ENCODE measurements at regions not wholly inside any gene's neighbourhood (a gene's known extent, or its start where the extent isn't known, plus 50 kb on each side); places are given as distances from the start of the nearest gene placed in this dataset.

- TF ChIP-seq ZNF622 (IDR thresholded peaks at IDR 0.05) (no peak), TCF3 (IDR thresholded peaks at IDR 0.05; ENCODE audit: borderline replicate concordance, insufficient read depth, low read depth, low read length) (no peak)
Observed at GRCh38 chr9:17882688-17883594, 304.1 kb downstream of the SH3GL2 start (continued).

- CTCF ChIA-PET = interaction anchor here (0.8 kb wide), 1 partner anchor 75 kb away, joined by 3 read pairs; no protein-coding TSS in a partner anchor
Observed at GRCh38 chr9:17888066-17888465, 309.2 kb downstream of the SH3GL2 start.

More at GRCh38 chr9:17888066-17888465, 309.2 kb downstream of the SH3GL2 start:
- TF ChIP-seq IRF3 (IDR thresholded peaks at IDR 0.05) = no peak
- TF ChIP-seq MEF2A (IDR thresholded peaks at IDR 0.05; ENCODE audit: insufficient read depth, low read depth, low read length) = no peak
- TF ChIP-seq TCF3 (IDR thresholded peaks at IDR 0.05; ENCODE audit: borderline replicate concordance, insufficient read depth, low read depth, low read length) = no peak
- TF ChIP-seq ZBTB40 (IDR thresholded peaks at IDR 0.05; ENCODE audit: borderline replicate concordance) = no peak
- TF ChIP-seq RBBP5 (conservative IDR thresholded peaks at IDR 0.05) = no peak
- no peak for TF ChIP-seq ZBED1 (IDR thresholded peaks at IDR 0.05; ENCODE audit: borderline replicate concordance)
- TF ChIP-seq RCOR1 (conservative IDR thresholded peaks at IDR 0.05; ENCODE audit: low read depth, low read length) = no peak
- no peak for TF ChIP-seq MTA2 (IDR thresholded peaks at IDR 0.05; ENCODE audit: low read depth)
- no peak for TF ChIP-seq KLF5 (IDR thresholded peaks at IDR 0.05; ENCODE audit: partially characterized antibody)
- no peak for TF ChIP-seq SIN3A (IDR thresholded peaks at IDR 0.05; ENCODE audit: low read depth, low read length)
- TF ChIP-seq ZNF384 (IDR thresholded peaks at IDR 0.05; ENCODE audit: borderline replicate concordance, low read depth, low read length) = no peak
- no peak for TF ChIP-seq MAX (IDR thresholded peaks at IDR 0.05; ENCODE audit: low read depth, low read length)
- TF ChIP-seq NFXL1 (IDR thresholded peaks at IDR 0.05; ENCODE audit: borderline replicate concordance) = no peak
- no peak for TF ChIP-seq POU2F2 (IDR thresholded peaks at IDR 0.05; ENCODE audit: borderline replicate concordance, low read depth, low read length)
- TF ChIP-seq ZNF207 (IDR thresholded peaks at IDR 0.05; ENCODE audit: borderline replicate concordance) = no peak
- TF ChIP-seq SMAD5 (IDR thresholded peaks at IDR 0.05; ENCODE audit: low read depth) = no peak
- no peak for TF ChIP-seq STAT1 (conservative IDR thresholded peaks at IDR 0.05)
- no peak for TF ChIP-seq LARP7 (IDR thresholded peaks at IDR 0.05)
- H3K9ac ChIP-seq (ENCODE audit: control insufficient read depth, insufficient read depth, low read length) = no peak overlapping the region
- DNase-seq (ENCODE audit: low read depth, low spot score) = no peak
- no peaks in the 10 kb centered on the region for H3K36me3 ChIP-seq (ENCODE audit: control insufficient read depth in 2 of 2, insufficient read depth in 2 of 2, low read length in 1 of 2)
- no peak for FAIRE-seq
- H2AFZ ChIP-seq (ENCODE audit: control insufficient read depth, low read depth, low read length) = no peak overlapping the region
- no TSS peak for BruUV-seq (replicated peaks)
- H3K27me3 ChIP-seq (replicated peaks in 1 of 2; ENCODE audit: control insufficient read depth in 2 of 2, insufficient read depth in 2 of 2, low read length in 1 of 2) = no peaks in the 10 kb centered on the region; a peak in 1 of 4 replicates
- ChIA-PET SMC1A (ENCODE audit: uncharacterized antibody, unreplicated experiment) (no interaction called here), RAD21 (ENCODE audit: unreplicated experiment) (no interaction called here), POLR2A (no interaction called here)
- intact Hi-C loops (cut with micrococcal nuclease; ENCODE audit: unreplicated experiment) = no loop called here
- in situ Hi-C loops (cut with MboI) = no loop called here
- H3K9me3 ChIP-seq (replicated peaks; ENCODE audit: control insufficient read depth, insufficient read depth, low read length) = no peaks in the 10 kb centered on the region; the same call in 2 of the 3 replicates
- H3K4me1 ChIP-seq (ENCODE audit: control insufficient read depth, insufficient read depth, low read length) = no peaks in the 10 kb centered on the region
- H3K4me2 ChIP-seq (ENCODE audit: control insufficient read depth, insufficient read depth) = no peak overlapping the region
- H3K79me2 ChIP-seq (ENCODE audit: control insufficient read depth, insufficient read depth, low read length) = no peaks in the 10 kb centered on the region
- no peak for ATAC-seq
- no peak overlapping the region for H3K4me3 ChIP-seq
- no peaks in the 10 kb centered on the region for H4K20me1 ChIP-seq (ENCODE audit: control insufficient read depth, insufficient read depth)
- H3K27ac ChIP-seq (ENCODE audit: control insufficient read depth, insufficient read depth) = no peak overlapping the region
- WGBS (ENCODE audit: insufficient coverage, insufficient replicate concordance, low lambda C conversion rate, missing lambda C conversion rate) = 4% methylated on average over 4 of the region's 4 CpGs
